ENCODE measurements at regions not wholly inside any gene's neighbourhood (a gene's known extent, or its start where the extent isn't known, plus 50 kb on each side); places are given as distances from the start of the nearest gene placed in this dataset.

- no peak for TF ChIP-seq CTCF (IDR thresholded peaks at IDR 0.05 in 8 of 11, conservative IDR thresholded peaks at IDR 0.05 in 3 of 11)
- TF ChIP-seq POLR2AphosphoS5 (IDR thresholded peaks at IDR 0.05): no peak
Measured at GRCh38 chr6:126541806-126542491, 202.0 kb downstream of the CENPW start.

Data from spleen (tissue), 7 donors.